Nephron progenitor cell (in vitro differentiated cells): ENCODE measurements at regions not wholly inside any gene's neighbourhood (a gene's known extent, or its start where the extent isn't known, plus 50 kb on each side); places are given as distances from the start of the nearest gene placed in this dataset.

Source experiments
- DNase-seq: peaks from one replicate; pipeline ENCODE4 v3.0.0; 2021
- H3K27ac Mint-ChIP-seq: 2 replicates; pipeline ENCODE4 v1.8.0; 2021; ENCODE audit warnings: mild to moderate bottlenecking, moderate library complexity, mixed read lengths
- H3K27me3 Mint-ChIP-seq: 2 replicates; pipeline ENCODE4 v1.8.0; 2021; ENCODE audit warnings: mild to moderate bottlenecking, low read depth, mixed read lengths; ENCODE audit not compliant: poor library complexity
- H3K36me3 Mint-ChIP-seq: 2 replicates; pipeline ENCODE4 v1.8.0; 2021; ENCODE audit warnings: low read depth, mixed read lengths
- H3K4me1 Mint-ChIP-seq: 2 replicates; pipeline ENCODE4 v1.8.0; 2021; ENCODE audit warnings: mixed read lengths
- H3K4me3 Mint-ChIP-seq: 2 replicates; pipeline ENCODE4 v1.8.0; 2021; ENCODE audit warnings: mild to moderate bottlenecking, moderate library complexity, mixed read lengths
- H3K9me3 Mint-ChIP-seq: 2 replicates; pipeline ENCODE4 v1.8.0; 2021; ENCODE audit warnings: mild to moderate bottlenecking, moderate library complexity, mixed read lengths
- TF ChIP-seq, protein P1 (sequence below): fragments of 200-600 bp; sonication (generic); IDR thresholded peaks from 2 replicates; pipeline ENCODE4 v1.5.0; 2021; ENCODE audit warnings: antibody characterized with exemption

DNA sequence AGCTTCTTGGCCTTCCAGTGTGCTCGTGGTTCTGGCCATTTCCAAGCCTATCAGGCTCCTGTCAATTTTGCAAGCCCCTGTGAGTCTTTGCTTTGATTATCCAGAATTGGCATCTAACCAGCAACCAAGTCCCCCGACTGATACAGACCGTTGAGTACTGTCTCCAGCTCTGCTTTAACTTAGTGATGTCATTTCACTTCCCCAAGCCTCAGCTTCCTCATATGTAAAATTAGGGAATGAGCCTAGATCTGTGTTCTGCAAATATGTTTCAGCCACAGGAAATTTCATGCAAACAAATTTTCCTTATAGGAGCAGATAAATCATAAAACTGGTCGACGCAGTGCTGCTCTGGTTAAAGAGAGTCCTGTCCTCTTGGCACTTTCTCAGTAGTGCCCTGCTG is 60.1 kb upstream of the WSB1 start:
- H3K27ac Mint-ChIP-seq = no peak overlapping the region
- H3K9me3 Mint-ChIP-seq = peaks cover 5% of the 10 kb centered on the region
- TF ChIP-seq, protein P1, sequence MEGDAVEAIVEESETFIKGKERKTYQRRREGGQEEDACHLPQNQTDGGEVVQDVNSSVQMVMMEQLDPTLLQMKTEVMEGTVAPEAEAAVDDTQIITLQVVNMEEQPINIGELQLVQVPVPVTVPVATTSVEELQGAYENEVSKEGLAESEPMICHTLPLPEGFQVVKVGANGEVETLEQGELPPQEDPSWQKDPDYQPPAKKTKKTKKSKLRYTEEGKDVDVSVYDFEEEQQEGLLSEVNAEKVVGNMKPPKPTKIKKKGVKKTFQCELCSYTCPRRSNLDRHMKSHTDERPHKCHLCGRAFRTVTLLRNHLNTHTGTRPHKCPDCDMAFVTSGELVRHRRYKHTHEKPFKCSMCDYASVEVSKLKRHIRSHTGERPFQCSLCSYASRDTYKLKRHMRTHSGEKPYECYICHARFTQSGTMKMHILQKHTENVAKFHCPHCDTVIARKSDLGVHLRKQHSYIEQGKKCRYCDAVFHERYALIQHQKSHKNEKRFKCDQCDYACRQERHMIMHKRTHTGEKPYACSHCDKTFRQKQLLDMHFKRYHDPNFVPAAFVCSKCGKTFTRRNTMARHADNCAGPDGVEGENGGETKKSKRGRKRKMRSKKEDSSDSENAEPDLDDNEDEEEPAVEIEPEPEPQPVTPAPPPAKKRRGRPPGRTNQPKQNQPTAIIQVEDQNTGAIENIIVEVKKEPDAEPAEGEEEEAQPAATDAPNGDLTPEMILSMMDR = no peak
- peaks cover 22% of the 10 kb centered on the region for H3K27me3 Mint-ChIP-seq
- no peaks in the 10 kb centered on the region for H3K4me1 Mint-ChIP-seq
- no peak overlapping the region for H3K4me3 Mint-ChIP-seq
- H3K36me3 Mint-ChIP-seq = no peaks in the 10 kb centered on the region
- DNase-seq = no peak

DNA sequence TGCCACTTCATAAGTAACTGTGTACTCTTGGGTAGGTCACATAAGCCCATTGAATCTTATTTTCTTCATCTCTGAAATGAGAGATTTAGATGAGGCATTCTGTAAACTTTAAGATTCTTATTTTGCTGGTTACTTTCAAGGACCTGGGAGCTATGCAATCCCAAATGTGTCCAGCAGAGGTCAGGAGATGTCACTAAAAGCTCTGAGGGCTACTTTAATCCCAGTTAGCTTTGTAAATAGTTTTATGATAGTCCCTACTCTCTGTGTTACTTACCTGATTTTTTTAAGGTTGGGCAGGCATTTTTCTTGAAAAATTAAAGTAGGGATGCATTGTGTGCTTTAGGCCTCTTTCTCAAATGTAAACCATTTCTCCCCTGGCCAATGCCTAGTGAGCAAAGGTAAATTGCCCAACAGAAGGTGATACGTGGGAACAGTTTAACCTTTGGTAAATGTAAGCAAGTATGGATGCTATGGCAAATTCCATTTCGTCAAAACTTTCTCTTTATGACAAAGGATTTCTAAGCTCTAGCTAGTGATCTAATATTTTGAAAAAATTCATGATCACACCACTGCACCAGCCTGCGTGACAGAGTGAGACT is 57.1 kb upstream of the WSB1 start:
- Mint-ChIP-seq H3K4me1 (peaks cover 5% of the 10 kb centered on the region), H3K9me3 (no peaks in the 10 kb centered on the region), H3K27ac (no peak overlapping the region), H3K4me3 (no peak overlapping the region), H3K36me3 (no peaks in the 10 kb centered on the region), H3K27me3 (peaks cover 23% of the 10 kb centered on the region)
- DNase-seq = peak; percentile 77
- TF ChIP-seq, protein P1 = peak; percentile 92

DNA sequence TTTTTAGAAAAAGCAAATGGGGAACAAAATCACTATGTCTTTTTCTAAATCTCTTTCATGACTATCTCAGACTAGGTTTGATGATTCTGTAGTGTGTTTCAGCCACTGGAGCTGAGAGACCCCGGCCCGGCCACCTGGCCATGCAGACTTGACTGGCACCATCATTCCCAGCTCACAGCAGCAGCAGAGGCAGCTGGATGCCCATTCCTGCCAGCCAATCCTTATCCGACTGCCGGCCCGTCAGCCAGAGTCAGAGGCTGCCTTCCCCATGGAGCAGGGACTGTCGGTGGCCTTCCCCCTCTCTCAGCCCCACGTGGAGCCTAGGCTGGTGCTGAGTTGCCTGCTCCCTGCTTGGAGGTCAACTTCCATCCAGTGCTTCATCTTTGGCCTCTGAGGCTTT is 56.0 kb upstream of the WSB1 start:
- Mint-ChIP-seq H3K9me3 (no peaks in the 10 kb centered on the region), H3K36me3 (no peaks in the 10 kb centered on the region), H3K27ac (no peak overlapping the region), H3K27me3 (peaks cover 20% of the 10 kb centered on the region), H3K4me3 (no peak overlapping the region), H3K4me1 (peaks cover 5% of the 10 kb centered on the region)
- no peak for DNase-seq
- TF ChIP-seq, protein P1 = no peak

- no peak overlapping the region for H3K4me3 Mint-ChIP-seq
These were observed 54.9 kb upstream of the WSB1 start for GRCh38 chr17:27239046-27239445.

GRCh38 chr17:27239584-27239983 is 54.3 kb upstream of the WSB1 start:
- TF ChIP-seq, protein P1 = no peak
- H3K27ac Mint-ChIP-seq = no peak overlapping the region
- no peaks in the 10 kb centered on the region for H3K36me3 Mint-ChIP-seq
- DNase-seq = no peak
- H3K27me3 Mint-ChIP-seq = peaks cover 20% of the 10 kb centered on the region
- H3K9me3 Mint-ChIP-seq = no peaks in the 10 kb centered on the region
- peaks cover 14% of the 10 kb centered on the region for H3K4me1 Mint-ChIP-seq
- no peak overlapping the region for H3K4me3 Mint-ChIP-seq

More at GRCh38 chr17:27239046-27239445, 54.9 kb upstream of the WSB1 start:
- no peak for DNase-seq
- peaks cover 20% of the 10 kb centered on the region for H3K27me3 Mint-ChIP-seq
- H3K4me1 Mint-ChIP-seq = peaks cover 8% of the 10 kb centered on the region
- no peaks in the 10 kb centered on the region for H3K9me3 Mint-ChIP-seq
- no peak overlapping the region for H3K27ac Mint-ChIP-seq
- TF ChIP-seq, protein P1 = no peak
- no peaks in the 10 kb centered on the region for H3K36me3 Mint-ChIP-seq

DNA sequence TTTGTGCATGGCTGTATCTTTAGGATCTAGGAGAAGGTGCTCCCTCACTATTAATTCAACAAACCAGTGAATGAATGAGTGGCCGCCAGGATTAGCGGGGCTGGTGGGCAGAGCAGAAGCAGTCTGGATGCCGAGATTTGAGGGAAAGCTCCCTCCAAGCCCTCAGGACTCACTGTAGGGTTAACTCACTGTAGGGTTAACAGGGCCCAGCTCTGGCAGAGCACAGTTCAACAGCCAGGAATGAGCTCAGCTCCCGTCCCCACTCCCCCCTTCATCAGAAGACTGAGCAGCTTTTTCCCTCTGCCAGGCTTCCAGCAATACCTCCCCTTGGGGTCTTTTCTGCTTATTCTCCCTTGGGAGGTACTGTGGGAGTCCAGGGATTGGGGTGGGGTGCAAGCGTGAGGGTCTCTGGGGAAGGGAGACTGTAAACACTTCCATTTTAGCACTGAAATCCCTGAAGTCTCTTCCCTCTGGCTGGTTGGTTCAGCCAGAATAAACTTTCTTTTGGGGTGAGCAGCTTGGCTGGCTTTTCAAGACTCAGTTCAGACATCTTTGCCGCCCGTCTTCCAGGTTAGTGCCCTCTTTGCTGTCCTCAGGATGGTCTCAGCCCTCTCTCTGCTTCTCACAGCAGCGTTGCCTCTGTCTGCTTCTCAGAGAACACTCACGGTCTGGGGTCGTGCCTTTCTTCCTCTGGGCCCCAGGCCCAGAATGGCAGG is 53.7 kb upstream of the WSB1 start:
- DNase-seq = no peak
- Mint-ChIP-seq H3K4me3 (no peak overlapping the region), H3K27ac (no peak overlapping the region), H3K36me3 (no peaks in the 10 kb centered on the region), H3K9me3 (no peaks in the 10 kb centered on the region), H3K4me1 (peaks cover 20% of the 10 kb centered on the region), H3K27me3 (peaks cover 20% of the 10 kb centered on the region)
- TF ChIP-seq, protein P1 = no peak
